ENCODE measurements at regions not wholly inside any gene's neighbourhood (a gene's known extent, or its start where the extent isn't known, plus 50 kb on each side); places are given as distances from the start of the nearest gene placed in this dataset.

DNA sequence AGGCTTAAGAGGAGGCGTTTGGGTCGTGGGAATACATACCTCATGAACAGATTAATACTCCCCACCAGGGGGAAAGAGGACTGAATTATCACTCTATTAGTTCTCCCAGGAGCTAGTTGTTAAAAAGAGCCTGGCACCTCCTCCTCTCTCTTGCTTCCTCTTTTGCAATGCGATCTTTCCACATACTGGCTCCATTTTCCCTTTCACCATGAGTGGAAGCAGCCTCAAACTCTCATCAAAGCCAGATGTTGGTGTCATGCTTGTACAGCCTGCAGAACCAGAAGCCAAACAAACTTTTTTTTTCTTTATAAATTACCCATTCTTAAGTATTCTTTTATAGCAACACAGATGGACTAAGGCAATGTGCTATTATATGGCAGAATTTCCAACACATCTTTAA is 258.5 kb downstream of the FAM76B start:
- Histone ChIP-seq H4K20me1 (ENCODE audit: insufficient read depth, poor library complexity, severe bottlenecking) (no peaks in the 10 kb centered on the region), H3K36me3 (replicated peaks; ENCODE audit: insufficient read depth, low read depth) (no peaks in the 10 kb centered on the region), H2AFZ (no peak overlapping the region), H3K4me2 (no peak overlapping the region), H3K27me3 (no peaks in the 10 kb centered on the region), H3K4me1 (ENCODE audit: insufficient read depth) (no peaks in the 10 kb centered on the region), H3K9me2 (replicated peaks; ENCODE audit: insufficient read depth) (no peaks in the 10 kb centered on the region), H3K4me3 (no peak overlapping the region), H3K27ac (no peak overlapping the region), H3K79me2 (no peaks in the 10 kb centered on the region), H3K9me3 (ENCODE audit: low read depth) (no peaks in the 10 kb centered on the region)
- DNase-seq (ENCODE audit: low spot score) = no peak
- TF ChIP-seq, protein P1, sequence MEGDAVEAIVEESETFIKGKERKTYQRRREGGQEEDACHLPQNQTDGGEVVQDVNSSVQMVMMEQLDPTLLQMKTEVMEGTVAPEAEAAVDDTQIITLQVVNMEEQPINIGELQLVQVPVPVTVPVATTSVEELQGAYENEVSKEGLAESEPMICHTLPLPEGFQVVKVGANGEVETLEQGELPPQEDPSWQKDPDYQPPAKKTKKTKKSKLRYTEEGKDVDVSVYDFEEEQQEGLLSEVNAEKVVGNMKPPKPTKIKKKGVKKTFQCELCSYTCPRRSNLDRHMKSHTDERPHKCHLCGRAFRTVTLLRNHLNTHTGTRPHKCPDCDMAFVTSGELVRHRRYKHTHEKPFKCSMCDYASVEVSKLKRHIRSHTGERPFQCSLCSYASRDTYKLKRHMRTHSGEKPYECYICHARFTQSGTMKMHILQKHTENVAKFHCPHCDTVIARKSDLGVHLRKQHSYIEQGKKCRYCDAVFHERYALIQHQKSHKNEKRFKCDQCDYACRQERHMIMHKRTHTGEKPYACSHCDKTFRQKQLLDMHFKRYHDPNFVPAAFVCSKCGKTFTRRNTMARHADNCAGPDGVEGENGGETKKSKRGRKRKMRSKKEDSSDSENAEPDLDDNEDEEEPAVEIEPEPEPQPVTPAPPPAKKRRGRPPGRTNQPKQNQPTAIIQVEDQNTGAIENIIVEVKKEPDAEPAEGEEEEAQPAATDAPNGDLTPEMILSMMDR (IDR thresholded peaks at IDR 0.05; ENCODE audit: poor library complexity) = no peak
- TF ChIP-seq EZH2phosphoT487 (IDR thresholded peaks at IDR 0.05; ENCODE audit: low read depth, severe bottlenecking, unreplicated experiment) (no peak), EZH2 (IDR thresholded peaks at IDR 0.05; ENCODE audit: borderline replicate concordance) (no peak)
- 63% methylated on average over 3 of the region's 3 CpGs for WGBS (ENCODE audit: low lambda C conversion rate, missing lambda C conversion rate)

DNA sequence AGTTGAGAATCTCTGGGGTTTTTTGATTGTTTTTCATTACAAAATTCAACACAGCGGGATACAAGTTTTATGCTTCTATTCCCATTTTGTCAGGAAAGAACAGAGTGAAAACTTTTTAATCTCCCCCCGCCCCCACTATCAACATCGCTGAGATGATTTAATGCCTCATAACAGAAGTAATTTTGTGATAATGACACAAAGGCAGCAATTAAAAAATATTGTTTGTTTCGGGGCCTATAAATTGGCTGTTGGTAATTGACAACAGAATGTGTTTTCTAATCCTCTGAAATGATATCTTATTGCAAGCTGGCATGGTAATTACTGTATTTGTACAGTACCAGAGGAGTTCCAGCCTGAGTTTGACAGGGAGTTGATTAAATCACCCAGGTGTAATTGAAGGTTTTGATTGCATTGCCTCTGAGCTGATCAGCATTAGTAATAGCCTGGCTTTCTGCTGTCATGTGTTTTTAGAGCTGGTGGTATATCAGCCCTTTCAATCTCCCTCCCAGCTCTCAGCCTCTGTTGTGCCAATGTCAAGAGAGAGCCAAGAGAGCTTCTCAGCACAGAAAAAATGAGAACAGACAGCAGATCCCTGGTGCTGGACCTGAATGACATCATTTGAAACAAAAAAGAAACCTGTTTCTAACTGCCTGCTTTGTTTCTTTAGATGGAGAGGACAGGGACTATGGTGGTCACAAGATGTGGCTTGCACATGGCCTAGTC is 265.1 kb downstream of the FAM76B start:
- Histone ChIP-seq H3K79me2 (no peaks in the 10 kb centered on the region), H3K4me2 (no peak overlapping the region), H3K27ac (no peak overlapping the region), H3K36me3 (replicated peaks; ENCODE audit: insufficient read depth, low read depth) (no peaks in the 10 kb centered on the region), H4K20me1 (ENCODE audit: insufficient read depth, poor library complexity, severe bottlenecking) (no peaks in the 10 kb centered on the region), H2AFZ (no peak overlapping the region), H3K27me3 (no peaks in the 10 kb centered on the region), H3K4me1 (ENCODE audit: insufficient read depth) (peaks cover 8% of the 10 kb centered on the region), H3K9me2 (replicated peaks; ENCODE audit: insufficient read depth) (no peaks in the 10 kb centered on the region), H3K9me3 (ENCODE audit: low read depth) (no peaks in the 10 kb centered on the region), H3K4me3 (no peak overlapping the region)
- TF ChIP-seq EZH2phosphoT487 (IDR thresholded peaks at IDR 0.05; ENCODE audit: low read depth, severe bottlenecking, unreplicated experiment) (no peak), EZH2 (IDR thresholded peaks at IDR 0.05; ENCODE audit: borderline replicate concordance) (no peak)
- TF ChIP-seq, protein P1 (IDR thresholded peaks at IDR 0.05; ENCODE audit: poor library complexity) = no peak
- DNase-seq (ENCODE audit: low spot score) = no peak
- WGBS (ENCODE audit: low lambda C conversion rate, missing lambda C conversion rate) = 68% methylated on average over 4 of the region's 4 CpGs

DNA sequence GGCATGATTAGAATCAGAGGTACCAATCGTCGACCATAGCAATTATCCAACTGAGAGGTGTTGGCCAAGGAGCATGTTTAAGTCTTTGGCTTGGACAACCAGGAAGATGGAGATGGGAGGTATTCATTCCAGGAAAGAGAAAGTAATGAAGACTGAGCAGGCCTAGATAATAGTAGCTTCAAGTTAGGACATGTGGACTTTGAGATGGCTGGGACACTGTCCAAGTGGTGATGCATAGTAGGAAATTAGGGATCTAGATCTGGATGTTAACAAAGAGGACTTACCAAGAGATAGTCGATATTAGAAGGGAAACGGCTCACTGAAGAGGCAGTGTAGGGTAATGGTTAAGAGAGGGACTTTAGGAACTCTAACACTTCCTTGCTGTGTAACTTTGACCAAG is 266.7 kb downstream of the FAM76B start:
- Histone ChIP-seq H3K9me3 (ENCODE audit: low read depth) (no peaks in the 10 kb centered on the region), H3K27me3 (no peaks in the 10 kb centered on the region), H3K27ac (no peak overlapping the region), H3K79me2 (no peaks in the 10 kb centered on the region), H4K20me1 (ENCODE audit: insufficient read depth, poor library complexity, severe bottlenecking) (no peaks in the 10 kb centered on the region), H3K36me3 (replicated peaks; ENCODE audit: insufficient read depth, low read depth) (no peaks in the 10 kb centered on the region), H3K9me2 (replicated peaks; ENCODE audit: insufficient read depth) (no peaks in the 10 kb centered on the region), H3K4me3 (no peak overlapping the region), H2AFZ (no peak overlapping the region), H3K4me1 (ENCODE audit: insufficient read depth) (peaks cover 8% of the 10 kb centered on the region), H3K4me2 (no peak overlapping the region)
- DNase-seq (ENCODE audit: low spot score) = no peak
- TF ChIP-seq EZH2phosphoT487 (IDR thresholded peaks at IDR 0.05; ENCODE audit: low read depth, severe bottlenecking, unreplicated experiment) = no peak
- no peak for TF ChIP-seq EZH2 (IDR thresholded peaks at IDR 0.05; ENCODE audit: borderline replicate concordance)
- TF ChIP-seq, protein P1 (IDR thresholded peaks at IDR 0.05; ENCODE audit: poor library complexity) = no peak
- 73% methylated on average over 4 of the region's 4 CpGs for WGBS (ENCODE audit: low lambda C conversion rate, missing lambda C conversion rate)
